NCI-H2107 treated with DMSO at 0.1 percent for 48 hours (cell line): ENCODE measurements at regions not wholly inside any gene's neighbourhood (a gene's known extent, or its start where the extent isn't known, plus 50 kb on each side); places are given as distances from the start of the nearest gene placed in this dataset.
A peak's percentile ranks its signal among the peaks of the same experiment; 100 is the strongest.

Source experiments
- DNase-seq: peaks from one replicate; lab custom pipeline; 2025; ENCODE audit not compliant: unreplicated experiment; lab: John Stamatoyannopoulos, UW

GRCh38 chr12:12015073-12015685 is 55.6 kb upstream of the BCL2L14 start:
- no peak for DNase-seq

GRCh38 chr12:12016284-12017100 is 54.2 kb upstream of the BCL2L14 start:
- peak; percentile 83 for DNase-seq

GRCh38 chr12:12017135-12017581 is 53.6 kb upstream of the BCL2L14 start:
- no peak for DNase-seq

- no peak for DNase-seq
Observed at GRCh38 chr12:12017798-12018197, 52.9 kb upstream of the BCL2L14 start.

GRCh38 chr12:12018454-12018853 is 52.3 kb upstream of the BCL2L14 start:
- no peak for DNase-seq

- no peak for DNase-seq
Observed at GRCh38 chr12:12019881-12020280, 50.9 kb upstream of the BCL2L14 start.

- no peak for DNase-seq
Observed at GRCh38 chr12:12020762-12021161, 50.0 kb upstream of the BCL2L14 start.
